Daoy (cell line): ENCODE measurements at regions not wholly inside any gene's neighbourhood (a gene's known extent, or its start where the extent isn't known, plus 50 kb on each side); places are given as distances from the start of the nearest gene placed in this dataset.

Experiments used
- DNase-seq: peaks from one replicate; pipeline ENCODE4 v3.0.0-alpha.2; 2015; ENCODE audit warnings: low read depth

GRCh38 chr1:79431340-79431739 is 424.8 kb upstream of the ADGRL4 start:
- no peak for DNase-seq

- peak; percentile 29 for DNase-seq
Observed at GRCh38 chr1:79430437-79430836, 423.9 kb upstream of the ADGRL4 start.

GRCh38 chr1:79422726-79423125 is 416.2 kb upstream of the ADGRL4 start:
- no peak for DNase-seq

- DNase-seq, result no peak
Observed at GRCh38 chr1:79398501-79398900, 392.0 kb upstream of the ADGRL4 start.

- DNase-seq, result no peak
Observed at GRCh38 chr1:79396901-79397300, 390.4 kb upstream of the ADGRL4 start.

GRCh38 chr1:79388694-79389361 is 382.3 kb upstream of the ADGRL4 start:
- no peak for DNase-seq

- DNase-seq, result no peak
Observed at GRCh38 chr1:79386730-79387129, 380.2 kb upstream of the ADGRL4 start.

GRCh38 chr1:79380078-79380477 is 373.5 kb upstream of the ADGRL4 start:
- no peak for DNase-seq

GRCh38 chr1:79376106-79376505 is 369.6 kb upstream of the ADGRL4 start:
- no peak for DNase-seq

- DNase-seq, result no peak
Observed at GRCh38 chr1:79375352-79375751, 368.8 kb upstream of the ADGRL4 start.

- DNase-seq, result no peak
Observed at GRCh38 chr1:79374397-79374796, 367.9 kb upstream of the ADGRL4 start.

GRCh38 chr1:79373481-79374125 is 367.1 kb upstream of the ADGRL4 start:
- peak; percentile 19 for DNase-seq

GRCh38 chr1:79371802-79372201 is 365.3 kb upstream of the ADGRL4 start:
- no peak for DNase-seq

GRCh38 chr1:79369091-79369490 is 362.6 kb upstream of the ADGRL4 start:
- no peak for DNase-seq

GRCh38 chr1:79364896-79365295 is 358.4 kb upstream of the ADGRL4 start:
- DNase-seq, result no peak

- no peak for DNase-seq
Observed at GRCh38 chr1:79363430-79363829, 356.9 kb upstream of the ADGRL4 start.

GRCh38 chr1:79362470-79362869 is 355.9 kb upstream of the ADGRL4 start:
- DNase-seq, result no peak

- DNase-seq, result peak; percentile 10
Observed at GRCh38 chr1:79355090-79355489, 348.6 kb upstream of the ADGRL4 start.

- DNase-seq, result peak; percentile 63
Observed at GRCh38 chr1:79353224-79353623, 346.7 kb upstream of the ADGRL4 start.

- no peak for DNase-seq
Observed at GRCh38 chr1:79326875-79327274, 320.3 kb upstream of the ADGRL4 start.

- DNase-seq, result no peak
Observed at GRCh38 chr1:79325705-79326104, 319.2 kb upstream of the ADGRL4 start.

GRCh38 chr1:79325126-79325525 is 318.6 kb upstream of the ADGRL4 start:
- DNase-seq, result no peak

- DNase-seq, result peak; percentile 86
Observed at GRCh38 chr1:79323239-79324025, 316.9 kb upstream of the ADGRL4 start.
